NT2/D1 (cell line): ENCODE measurements at regions not wholly inside any gene's neighbourhood (a gene's known extent, or its start where the extent isn't known, plus 50 kb on each side); places are given as distances from the start of the nearest gene placed in this dataset.
"Not testable (repeated sequence)": the region's sequence is repeated elsewhere in the genome, so short reads cannot be mapped to it uniquely, and the experiment has no call there.

Source experiments
- SUZ12 ChIP-seq: IDR thresholded peaks from 2 replicates; pipeline ENCODE4 v1.6.1; 2011; ENCODE audit not compliant: insufficient read length, insufficient read depth; ENCODE audit errors: extremely low read depth
- YY1 ChIP-seq: IDR thresholded peaks from 2 replicates; pipeline ENCODE4 v1.6.1; 2011; ENCODE audit not compliant: insufficient read length, insufficient read depth

DNA sequence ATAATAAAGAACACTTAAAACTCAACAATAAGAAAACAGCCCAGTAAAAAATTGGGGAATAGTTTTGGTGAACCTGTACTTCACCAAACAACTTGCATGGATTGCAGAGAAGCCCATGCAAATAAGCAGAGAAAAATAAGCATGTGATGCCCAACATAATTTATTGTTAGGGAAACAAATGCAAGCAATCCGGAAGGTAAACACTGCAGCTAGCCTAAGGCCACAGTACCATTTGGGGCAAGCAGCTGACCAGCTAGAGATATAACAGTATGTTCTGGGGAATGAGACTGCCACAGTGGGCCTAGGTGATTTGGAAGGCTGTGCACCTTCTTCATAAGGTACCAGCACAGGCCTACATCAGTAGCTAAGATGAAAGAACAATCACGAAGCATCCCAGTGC is 233.6 kb downstream of the RTP5 start:
- TF ChIP-seq SUZ12, YY1: not testable (repeated sequence)
